Endothelial cell of umbilical vein (primary cell): ENCODE measurements at regions not wholly inside any gene's neighbourhood (a gene's known extent, or its start where the extent isn't known, plus 50 kb on each side); places are given as distances from the start of the nearest gene placed in this dataset.

Source experiments
- BruUV-seq: library from RNA; stranded (reverse); fragments of 400-500 nt; replicated peaks from 2 replicates; lab custom pipeline; 2021; lab: Mats Ljungman, UMichigan
- CTCF ChIA-PET: fragments of 300-600, 350-600 bp; sonication (Branson Sonifier 250); formaldehyde crosslinking; loops from one replicate; lab custom pipeline; 2021; ENCODE audit warnings: antibody characterized with exemption, inconsistent platforms; lab: Charles Lee
- POLR2A ChIA-PET: fragments of 300-600, 350-600 bp; sonication (Branson Sonifier 250); formaldehyde crosslinking; loops from one replicate; lab custom pipeline; 2021; ENCODE audit warnings: antibody characterized with exemption, inconsistent platforms; lab: Charles Lee
- DNase-seq: peaks from one replicate; pipeline ENCODE4 v3.0.0-alpha.2; 2011; ENCODE audit warnings: low read depth, low spot score
- FAIRE-seq: peaks from 2 replicates; lab custom pipeline; 2011; peaks lifted over from hg19 to GRCh38; lab: Jason Lieb, UNC
- H2AFZ ChIP-seq: 2 replicates; pipeline ENCODE4 v1.6.0; 2012; ENCODE audit warnings: low read depth, low read length, control low read depth, inconsistent platforms
- H3K27ac ChIP-seq: 2 replicates; pipeline ENCODE4 v1.5.1; 2011; ENCODE audit warnings: low read depth, mild to moderate bottlenecking, control low read depth, low read length, moderate library complexity; ENCODE audit not compliant: insufficient read depth
- H3K27me3 ChIP-seq, 2 experiments: 2 replicates each; pipeline versions ENCODE4 v1.6.0 to v1.6.1; 2011; ENCODE audit warnings: low read length in 2 of 2, mixed read lengths in 1 of 2; ENCODE audit not compliant: control insufficient read depth in 2 of 2, insufficient read depth in 2 of 2
- H3K36me3 ChIP-seq, 2 experiments: 2 replicates in 1 of 2; 3 replicates in 1 of 2; pipeline ENCODE4 v1.5.1; 2011; ENCODE audit warnings: low read length in 2 of 2, mild to moderate bottlenecking in 1 of 2, moderate library complexity in 1 of 2; ENCODE audit not compliant: control insufficient read depth in 2 of 2, insufficient read depth in 2 of 2; ENCODE audit errors: extremely low read depth in 1 of 2
- H3K4me1 ChIP-seq: 3 replicates; pipeline ENCODE4 v1.5.1; 2011; ENCODE audit warnings: mild to moderate bottlenecking, low read length; ENCODE audit not compliant: control insufficient read depth, insufficient read depth; ENCODE audit errors: extremely low read depth
- H3K4me2 ChIP-seq: 2 replicates; pipeline ENCODE4 v1.6.1; 2011; ENCODE audit warnings: low read length, control low read depth, mixed read lengths; ENCODE audit not compliant: insufficient read depth
- H3K4me3 ChIP-seq, 3 experiments: fragments of 200-600 bp in 1 of 3; sonication (generic), shearing (Covaris generic) in 1 of 3; replicated peaks in 1 of 3; 2 replicates each; pipeline ENCODE4 v1.5.1; 2011 to 2016; ENCODE audit warnings: control low read depth in 3 of 3, low read length in 3 of 3, mild to moderate bottlenecking in 2 of 3, inconsistent platforms in 1 of 3, low read depth in 1 of 3, moderate library complexity in 1 of 3; ENCODE audit not compliant: insufficient read depth in 1 of 3
- H3K79me2 ChIP-seq: 2 replicates; pipeline ENCODE4 v1.6.0; 2012; ENCODE audit warnings: low read length, inconsistent platforms; ENCODE audit not compliant: control insufficient read depth, insufficient read depth
- H3K9ac ChIP-seq: replicated peaks from 2 replicates; pipeline ENCODE3; 2011; ENCODE audit warnings: low read length, control low read depth; ENCODE audit not compliant: insufficient read depth; ENCODE audit errors: extremely low read depth
- H3K9me1 ChIP-seq: replicated peaks from 3 replicates; pipeline ENCODE4 v1.6.0; 2011; ENCODE audit warnings: mild to moderate bottlenecking, low read length; ENCODE audit not compliant: control insufficient read depth, insufficient read depth; ENCODE audit errors: extremely low read depth
- H3K9me3 ChIP-seq: replicated peaks from 2 replicates; pipeline ENCODE4 v1.5.1; 2012; ENCODE audit warnings: low read length, inconsistent platforms; ENCODE audit not compliant: control insufficient read depth, insufficient read depth
- H4K20me1 ChIP-seq: replicated peaks from 2 replicates; pipeline ENCODE3; 2011; ENCODE audit warnings: mild to moderate bottlenecking, low read length; ENCODE audit not compliant: control insufficient read depth, insufficient read depth; ENCODE audit errors: extremely low read depth
- GATA2 ChIP-seq: IDR thresholded peaks from 2 replicates; pipeline ENCODE4 v1.7.0; 2011; ENCODE audit warnings: low read depth, mild to moderate bottlenecking, moderate library complexity, mixed read lengths, low read length; ENCODE audit not compliant: insufficient read length, insufficient read depth
- JUN ChIP-seq: IDR thresholded peaks from 2 replicates; pipeline ENCODE4 v1.6.1; 2011; ENCODE audit warnings: borderline replicate concordance, low read depth; ENCODE audit not compliant: insufficient read length, insufficient read depth
- MYC ChIP-seq: IDR thresholded peaks from one replicate; pipeline ENCODE4 v1.6.1; 2011; ENCODE audit warnings: mild to moderate bottlenecking, low read depth, low read length
- dilution Hi-C: fragments of 300-500 bp; cut with MboI; formaldehyde crosslinking; loops from one replicate; pipeline ENCODE4 v1.15.0; 2019; ENCODE audit warnings: low sequenced_read_pairs; ENCODE audit not compliant: extremely low pct_ligation_motif_present
- intact Hi-C: fragments of 100-400 bp; cut with micrococcal nuclease; formaldehyde crosslinking; loops from one replicate; pipeline ENCODE4 v1.10.0; 2022
- TF ChIP-seq, protein P1 (sequence below): IDR thresholded peaks from 2 replicates; pipeline ENCODE4 v1.6.1; 2011; ENCODE audit not compliant: insufficient read depth, insufficient read length

DNA sequence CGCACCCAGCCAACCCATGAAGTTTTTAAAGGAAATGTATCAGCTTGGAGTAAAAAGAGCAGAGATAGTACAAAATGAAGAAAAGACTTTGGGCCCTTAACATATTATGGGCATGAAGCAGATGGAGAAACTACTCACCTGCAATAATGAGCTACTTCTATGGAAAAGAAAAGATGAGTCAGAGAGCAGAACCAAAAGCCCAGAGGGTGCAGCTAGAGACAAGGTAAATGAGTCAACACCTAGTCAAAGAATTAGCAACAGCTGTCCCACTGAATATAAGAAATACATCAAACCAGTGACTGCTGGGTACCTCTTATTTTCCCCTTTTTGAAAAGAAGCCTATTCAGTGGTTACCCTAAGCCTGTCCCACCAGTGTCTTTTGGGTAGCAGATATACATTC is 61.8 kb downstream of the RPL27A start:
- Histone ChIP-seq H3K4me2 (no peak overlapping the region), H3K9me3 (no peaks in the 10 kb centered on the region), H3K36me3 (no peaks in the 10 kb centered on the region), H2AFZ (no peak overlapping the region), H3K27ac (no peak overlapping the region), H3K4me3 (no peak overlapping the region), H3K27me3 (no peaks in the 10 kb centered on the region), H3K4me1 (no peaks in the 10 kb centered on the region), H3K79me2 (no peaks in the 10 kb centered on the region), H4K20me1 (no peaks in the 10 kb centered on the region), H3K9me1 (no peaks in the 10 kb centered on the region), H3K9ac (no peak overlapping the region)
- no TSS peak for BruUV-seq
- DNase-seq (no peak), FAIRE-seq (no peak)
- TF ChIP-seq MYC (no peak), JUN (peak; percentile 5)
- dilution Hi-C loops = no loop called here
- POLR2A ChIA-PET = no interaction called here
- intact Hi-C loops = no loop called here
- CTCF ChIA-PET = interaction anchor here (0.8 to 1.6 kb wide), 3 partner anchors 11 to 215 kb away, joined by 3 to 4 read pairs (median 3); no protein-coding TSS in a partner anchor

GRCh38 chr11:8745431-8746253 is 63.0 kb downstream of the RPL27A start:
- FAIRE-seq (no peak), DNase-seq (no peak)
- Histone ChIP-seq H2AFZ (no peak overlapping the region), H3K27me3 (no peaks in the 10 kb centered on the region), H3K9me1 (no peaks in the 10 kb centered on the region), H3K9ac (no peak overlapping the region), H3K79me2 (no peaks in the 10 kb centered on the region), H3K9me3 (no peaks in the 10 kb centered on the region), H3K4me2 (no peak overlapping the region), H3K27ac (no peak overlapping the region), H4K20me1 (no peaks in the 10 kb centered on the region), H3K36me3 (no peaks in the 10 kb centered on the region), H3K4me1 (no peaks in the 10 kb centered on the region), H3K4me3 (no peak overlapping the region)
- CTCF ChIA-PET = interaction anchor here (1.2 to 1.6 kb wide), 3 partner anchors 16 to 214 kb away, joined by 3 to 4 read pairs (median 3); no protein-coding TSS in a partner anchor
- POLR2A ChIA-PET = interaction anchor here (0.5 kb wide), 1 partner anchor 65 kb away, joined by 3 read pairs; a partner anchor contains a TSS
- intact Hi-C loops (no loop called here), dilution Hi-C loops (no loop called here)
- no TSS peak for BruUV-seq
- TF ChIP-seq MYC (no peak), GATA2 (no peak)
- TF ChIP-seq, protein P1, sequence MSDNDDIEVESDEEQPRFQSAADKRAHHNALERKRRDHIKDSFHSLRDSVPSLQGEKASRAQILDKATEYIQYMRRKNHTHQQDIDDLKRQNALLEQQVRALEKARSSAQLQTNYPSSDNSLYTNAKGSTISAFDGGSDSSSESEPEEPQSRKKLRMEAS = no peak
